ENCODE measurements at regions not wholly inside any gene's neighbourhood (a gene's known extent, or its start where the extent isn't known, plus 50 kb on each side); places are given as distances from the start of the nearest gene placed in this dataset.

DNA sequence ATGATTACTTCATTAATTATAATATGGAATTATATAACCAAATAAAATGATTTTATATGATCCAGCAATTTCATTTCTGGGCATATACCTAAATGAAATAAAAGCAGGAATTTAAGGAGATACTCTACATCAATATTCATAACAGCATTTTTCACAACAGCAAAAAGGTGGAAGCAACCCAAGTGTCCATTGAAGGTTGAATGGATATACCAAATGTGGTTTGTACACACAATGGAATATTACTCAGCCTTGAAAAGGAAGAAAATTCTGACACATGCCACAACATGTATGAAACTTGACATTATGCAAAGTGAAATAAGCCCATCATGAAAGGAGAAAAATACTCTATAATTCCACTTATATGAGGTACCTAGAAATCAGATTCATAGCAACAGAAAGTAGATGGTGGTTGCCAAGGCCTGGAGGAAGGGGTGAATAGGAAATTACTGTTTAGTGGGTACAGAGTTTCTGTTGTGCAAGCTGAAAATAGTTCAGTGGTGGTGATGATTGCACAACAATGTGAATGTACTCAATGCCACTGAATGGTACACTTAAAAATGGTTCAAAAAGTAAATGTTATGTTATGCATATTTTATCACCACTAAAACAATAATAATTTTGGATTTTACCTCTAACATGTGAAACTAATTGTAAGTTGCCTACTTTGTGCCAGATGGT is 471.5 kb downstream of the SPRY1 start:
- Histone ChIP-seq H3K9ac (ENCODE audit: low read length) (no peak overlapping the region), H3K9me3 (ENCODE audit: control insufficient read depth, low read length) (no peaks in the 10 kb centered on the region), H3K36me3 (ENCODE audit: control insufficient read depth, insufficient read depth, low read length) (no peaks in the 10 kb centered on the region), H3K4me3 (ENCODE audit: low read length) (no peak overlapping the region), H3K4me1 (ENCODE audit: control insufficient read depth, insufficient read depth, low read length) (no peaks in the 10 kb centered on the region), H3K27me3 (ENCODE audit: control insufficient read depth, insufficient read depth, low read length) (no peaks in the 10 kb centered on the region)

DNA sequence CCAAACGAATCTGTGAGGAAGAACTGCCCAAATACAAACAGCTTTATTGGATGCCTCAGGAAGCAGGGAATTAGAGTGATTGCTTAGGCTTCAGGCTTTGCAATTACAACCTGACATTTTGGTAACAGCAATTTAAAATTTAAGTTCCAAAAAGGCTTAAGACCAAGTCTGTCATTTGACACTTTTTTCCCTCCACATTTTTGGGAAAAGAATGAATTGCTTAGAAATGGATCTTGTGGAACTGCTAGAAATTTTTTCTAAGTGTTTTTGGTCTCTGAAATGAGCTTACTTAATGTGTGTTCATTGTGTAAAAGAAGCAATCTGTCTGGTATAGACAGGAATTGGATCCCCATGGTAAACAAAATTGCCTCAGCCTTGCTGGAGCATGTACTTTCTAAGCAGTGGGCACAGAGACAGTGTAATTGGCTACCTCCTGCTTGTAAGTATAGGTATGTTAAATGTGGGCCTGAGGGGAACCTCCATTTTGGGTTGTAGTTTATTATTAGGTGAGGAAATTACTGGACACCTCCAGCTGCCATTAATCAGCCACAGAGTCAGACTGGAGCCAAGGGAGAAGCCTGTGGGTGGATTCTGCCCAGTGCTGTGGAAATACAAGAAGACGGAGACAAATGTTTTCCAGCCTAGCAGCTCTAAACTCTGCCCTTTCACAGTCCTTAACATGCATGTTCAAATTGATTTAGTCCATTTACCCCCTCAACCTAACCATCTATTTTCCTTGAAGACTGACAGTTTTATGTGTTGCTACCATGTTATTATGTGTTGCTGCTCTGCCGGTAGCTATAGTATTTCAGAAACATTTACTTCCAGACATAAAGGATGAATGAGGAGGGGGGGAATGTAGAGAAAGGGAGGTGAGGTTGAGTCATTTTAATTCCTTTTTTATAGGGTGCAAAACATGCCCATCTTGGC is 473.0 kb downstream of the SPRY1 start:
- Histone ChIP-seq H3K9ac (ENCODE audit: low read length) (no peak overlapping the region), H3K9me3 (ENCODE audit: control insufficient read depth, low read length) (no peaks in the 10 kb centered on the region), H3K4me3 (ENCODE audit: low read length) (no peak overlapping the region), H3K36me3 (ENCODE audit: control insufficient read depth, insufficient read depth, low read length) (no peaks in the 10 kb centered on the region), H3K4me1 (ENCODE audit: control insufficient read depth, insufficient read depth, low read length) (no peaks in the 10 kb centered on the region), H3K27me3 (ENCODE audit: control insufficient read depth, insufficient read depth, low read length) (no peaks in the 10 kb centered on the region)

DNA sequence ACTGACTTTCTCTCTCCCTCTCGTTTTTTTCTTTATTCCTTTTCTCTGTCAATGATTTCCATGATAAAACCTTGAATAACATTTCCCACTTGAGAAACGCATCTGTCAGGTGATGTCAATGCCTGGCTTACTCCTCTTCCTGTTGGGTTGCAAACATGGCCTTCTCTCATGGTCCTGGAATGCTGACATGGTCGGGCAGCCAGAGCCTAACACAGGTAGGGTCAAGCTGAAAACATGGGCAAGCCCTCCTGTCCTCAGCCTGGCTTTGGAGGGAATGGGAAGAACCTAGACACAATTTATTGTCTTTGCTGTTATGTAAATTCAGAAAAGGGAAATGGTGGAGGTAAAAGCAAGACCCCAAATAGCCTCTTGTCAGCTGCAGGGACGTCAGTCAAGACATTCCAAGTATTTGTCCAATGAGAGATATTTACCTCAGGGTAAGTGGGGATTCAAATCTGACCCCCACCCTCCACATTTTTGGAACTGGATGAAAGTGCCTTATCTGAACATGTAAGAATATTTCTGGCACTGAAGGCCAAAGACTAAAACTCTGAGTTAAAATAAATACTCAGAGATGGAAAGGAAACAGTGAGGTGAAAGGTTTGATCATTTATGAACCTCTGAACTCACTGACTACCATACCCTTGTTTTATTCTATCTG is 473.8 kb downstream of the SPRY1 start:
- no peak overlapping the region for H3K9ac ChIP-seq (ENCODE audit: low read length)
- H3K27me3 ChIP-seq (ENCODE audit: control insufficient read depth, insufficient read depth, low read length) = no peaks in the 10 kb centered on the region
- H3K36me3 ChIP-seq (ENCODE audit: control insufficient read depth, insufficient read depth, low read length) = no peaks in the 10 kb centered on the region
- no peak overlapping the region for H3K4me3 ChIP-seq (ENCODE audit: low read length)
- H3K4me1 ChIP-seq (ENCODE audit: control insufficient read depth, insufficient read depth, low read length) = no peaks in the 10 kb centered on the region
- no peaks in the 10 kb centered on the region for H3K9me3 ChIP-seq (ENCODE audit: control insufficient read depth, low read length)

DNA sequence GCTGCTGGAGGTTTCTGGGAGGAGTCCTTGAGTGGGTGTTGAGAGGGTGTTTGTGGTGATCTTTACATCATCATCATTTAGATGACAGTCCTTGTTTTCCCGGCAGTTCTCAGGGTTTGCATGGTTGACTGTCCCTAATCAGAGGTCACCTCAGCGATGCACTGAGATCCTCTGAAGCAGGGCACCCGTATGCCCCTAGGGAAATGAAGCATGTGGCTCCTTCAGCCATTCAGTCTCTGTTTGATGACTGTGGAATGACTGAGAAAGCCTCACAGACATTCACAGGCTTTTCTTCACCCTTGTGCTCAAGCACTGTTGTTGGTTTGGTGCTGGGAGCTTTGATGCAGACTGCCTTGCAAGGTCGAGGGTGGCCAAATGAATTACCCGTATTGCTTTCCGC is 474.7 kb downstream of the SPRY1 start:
- Histone ChIP-seq H3K4me3 (ENCODE audit: low read length) (no peak overlapping the region), H3K27me3 (ENCODE audit: control insufficient read depth, insufficient read depth, low read length) (no peaks in the 10 kb centered on the region), H3K4me1 (ENCODE audit: control insufficient read depth, insufficient read depth, low read length) (no peaks in the 10 kb centered on the region), H3K9me3 (ENCODE audit: control insufficient read depth, low read length) (no peaks in the 10 kb centered on the region), H3K9ac (ENCODE audit: low read length) (no peak overlapping the region), H3K36me3 (ENCODE audit: control insufficient read depth, insufficient read depth, low read length) (no peaks in the 10 kb centered on the region)

DNA sequence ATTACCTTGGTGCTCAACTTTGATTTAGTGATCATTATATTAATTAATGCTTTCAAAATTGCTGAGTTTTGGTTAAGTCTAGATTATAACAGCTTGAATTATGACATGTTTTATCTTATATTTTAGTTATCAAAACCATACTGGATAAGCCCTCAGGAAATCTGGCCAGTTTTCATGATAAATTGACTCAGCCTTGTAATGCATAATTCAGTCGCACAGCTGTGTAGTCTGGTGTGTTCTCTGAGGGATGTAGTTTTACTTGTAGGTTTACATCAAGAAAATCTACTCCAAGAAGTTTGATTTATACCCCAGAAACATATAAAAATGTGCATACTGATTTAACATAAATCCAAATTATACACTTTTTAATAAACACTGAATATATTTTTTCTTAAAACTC is 477.5 kb downstream of the SPRY1 start:
- H3K4me3 ChIP-seq (ENCODE audit: low read length) = no peak overlapping the region
- no peaks in the 10 kb centered on the region for H3K36me3 ChIP-seq (ENCODE audit: control insufficient read depth, insufficient read depth, low read length)
- H3K9me3 ChIP-seq (ENCODE audit: control insufficient read depth, low read length) = no peaks in the 10 kb centered on the region
- H3K9ac ChIP-seq (ENCODE audit: low read length) = no peak overlapping the region
- no peaks in the 10 kb centered on the region for H3K27me3 ChIP-seq (ENCODE audit: control insufficient read depth, insufficient read depth, low read length)
- peaks cover 4% of the 10 kb centered on the region for H3K4me1 ChIP-seq (ENCODE audit: control insufficient read depth, insufficient read depth, low read length)

DNA sequence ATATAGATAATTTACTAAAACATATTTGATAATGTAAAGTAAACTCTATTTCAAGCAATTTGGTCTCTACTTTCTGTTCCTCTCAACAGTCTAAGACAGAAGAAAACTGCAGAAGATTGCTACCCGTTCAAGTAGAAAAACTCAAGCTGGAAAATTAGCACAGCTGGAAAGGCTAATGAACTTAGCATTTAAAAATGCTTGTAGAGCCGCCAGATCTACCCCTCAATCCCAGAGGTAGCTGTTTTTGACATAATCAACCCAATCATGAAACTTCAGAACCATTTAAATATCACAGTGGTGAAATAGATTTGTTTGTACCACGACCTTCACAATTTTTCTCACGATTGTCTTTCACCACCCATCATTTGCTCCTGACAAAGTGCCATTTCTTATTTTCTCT is 479.5 kb downstream of the SPRY1 start:
- Histone ChIP-seq H3K4me3 (ENCODE audit: low read length) (no peak overlapping the region), H3K4me1 (ENCODE audit: control insufficient read depth, insufficient read depth, low read length) (peaks cover 4% of the 10 kb centered on the region), H3K9me3 (ENCODE audit: control insufficient read depth, low read length) (no peaks in the 10 kb centered on the region), H3K36me3 (ENCODE audit: control insufficient read depth, insufficient read depth, low read length) (no peaks in the 10 kb centered on the region), H3K27me3 (ENCODE audit: control insufficient read depth, insufficient read depth, low read length) (no peaks in the 10 kb centered on the region), H3K9ac (ENCODE audit: low read length) (no peak overlapping the region)

DNA sequence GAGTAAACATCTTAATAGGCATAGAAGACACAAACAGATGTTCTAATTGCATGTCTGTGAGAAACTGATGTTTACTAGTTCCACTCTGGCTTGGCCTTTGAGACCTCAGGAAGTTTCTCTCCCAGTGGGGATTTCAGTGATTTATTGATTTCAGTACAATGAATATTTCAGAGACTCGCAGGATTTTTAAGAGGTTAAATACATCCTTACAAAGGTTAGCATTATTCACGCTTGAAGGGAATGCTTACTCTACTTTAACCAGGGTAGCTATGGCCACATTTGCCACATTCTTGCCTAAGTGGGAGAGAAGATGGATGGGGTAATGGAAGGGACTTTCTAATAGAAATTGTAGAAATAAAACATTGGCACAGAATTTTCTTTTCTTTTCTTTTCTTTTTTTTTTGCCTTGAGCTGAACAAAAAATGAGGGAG is 480.1 kb downstream of the SPRY1 start:
- Histone ChIP-seq H3K9me3 (ENCODE audit: control insufficient read depth, low read length) (no peaks in the 10 kb centered on the region), H3K4me1 (ENCODE audit: control insufficient read depth, insufficient read depth, low read length) (peaks cover 4% of the 10 kb centered on the region), H3K27me3 (ENCODE audit: control insufficient read depth, insufficient read depth, low read length) (no peaks in the 10 kb centered on the region), H3K36me3 (ENCODE audit: control insufficient read depth, insufficient read depth, low read length) (no peaks in the 10 kb centered on the region), H3K4me3 (ENCODE audit: low read length) (no peak overlapping the region), H3K9ac (ENCODE audit: low read length) (no peak overlapping the region)

DNA sequence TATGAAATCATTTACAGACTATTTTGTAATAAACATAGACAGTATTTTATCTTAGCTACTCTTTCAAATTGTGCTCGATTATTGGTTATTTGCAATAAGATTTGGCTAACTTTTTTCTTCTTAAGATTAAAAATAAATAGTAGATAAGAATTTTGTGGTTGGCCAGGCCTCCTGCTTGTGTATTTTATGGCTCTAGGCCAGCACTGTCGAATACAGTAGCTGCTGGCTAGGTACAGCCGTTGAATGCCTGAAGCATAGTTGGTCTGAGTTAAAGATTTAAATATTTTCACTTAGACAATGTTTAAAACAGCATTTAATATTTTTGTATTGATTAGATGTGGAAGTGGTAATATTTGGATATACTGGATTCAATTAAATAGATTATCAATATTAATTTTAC is 481.0 kb downstream of the SPRY1 start:
- Histone ChIP-seq H3K27me3 (ENCODE audit: control insufficient read depth, insufficient read depth, low read length) (no peaks in the 10 kb centered on the region), H3K9ac (ENCODE audit: low read length) (no peak overlapping the region), H3K36me3 (ENCODE audit: control insufficient read depth, insufficient read depth, low read length) (no peaks in the 10 kb centered on the region), H3K9me3 (ENCODE audit: control insufficient read depth, low read length) (no peaks in the 10 kb centered on the region), H3K4me3 (ENCODE audit: low read length) (no peak overlapping the region), H3K4me1 (ENCODE audit: control insufficient read depth, insufficient read depth, low read length) (peaks cover 4% of the 10 kb centered on the region)

DNA sequence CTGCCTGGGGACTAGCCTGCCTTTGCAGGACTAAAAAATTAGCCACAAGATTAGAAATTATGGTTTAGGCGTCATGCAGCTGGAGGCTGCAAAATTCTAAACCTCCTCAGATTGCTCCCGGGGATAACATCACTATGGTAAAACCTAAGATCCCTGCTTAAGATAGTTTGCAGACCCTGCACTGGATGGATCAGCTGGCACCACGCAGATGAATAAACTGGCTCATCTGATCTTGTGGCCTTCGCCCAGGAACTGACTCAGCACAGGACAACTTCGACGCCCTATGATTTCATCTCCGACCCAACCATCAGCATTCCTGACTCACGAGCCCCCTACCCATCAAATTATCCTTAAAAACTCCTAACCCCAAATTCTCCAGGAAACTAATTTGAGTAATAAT is 482.4 kb downstream of the SPRY1 start:
- Histone ChIP-seq H3K4me1 (ENCODE audit: control insufficient read depth, insufficient read depth, low read length) (peaks cover 4% of the 10 kb centered on the region), H3K4me3 (ENCODE audit: low read length) (no peak overlapping the region), H3K9me3 (ENCODE audit: control insufficient read depth, low read length) (no peaks in the 10 kb centered on the region), H3K27me3 (ENCODE audit: control insufficient read depth, insufficient read depth, low read length) (no peaks in the 10 kb centered on the region), H3K36me3 (ENCODE audit: control insufficient read depth, insufficient read depth, low read length) (no peaks in the 10 kb centered on the region), H3K9ac (ENCODE audit: low read length) (no peak overlapping the region)

DNA sequence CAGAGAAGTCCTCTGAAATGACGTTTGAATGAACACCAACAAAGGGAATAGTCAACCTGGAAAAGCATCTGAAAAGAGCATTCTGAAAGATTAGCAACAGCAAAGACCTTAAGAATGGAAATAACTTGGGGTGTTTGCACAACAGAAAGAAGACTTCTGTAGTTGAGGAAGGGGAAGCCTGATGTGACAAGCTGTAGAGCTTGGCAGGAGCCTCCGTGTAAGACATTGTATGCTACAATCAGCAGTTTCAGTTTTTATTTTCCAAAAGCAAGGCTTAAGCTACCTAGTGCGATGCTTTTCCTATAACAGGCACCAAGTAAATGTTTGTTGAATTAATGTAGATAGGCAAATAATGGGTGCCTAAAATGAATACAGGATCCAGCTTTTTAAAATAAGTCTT is 484.0 kb downstream of the SPRY1 start:
- Histone ChIP-seq H3K27me3 (ENCODE audit: control insufficient read depth, insufficient read depth, low read length) (no peaks in the 10 kb centered on the region), H3K36me3 (ENCODE audit: control insufficient read depth, insufficient read depth, low read length) (no peaks in the 10 kb centered on the region), H3K4me3 (ENCODE audit: low read length) (no peak overlapping the region), H3K9me3 (ENCODE audit: control insufficient read depth, low read length) (no peaks in the 10 kb centered on the region), H3K9ac (ENCODE audit: low read length) (no peak overlapping the region), H3K4me1 (ENCODE audit: control insufficient read depth, insufficient read depth, low read length) (peaks cover 4% of the 10 kb centered on the region)

DNA sequence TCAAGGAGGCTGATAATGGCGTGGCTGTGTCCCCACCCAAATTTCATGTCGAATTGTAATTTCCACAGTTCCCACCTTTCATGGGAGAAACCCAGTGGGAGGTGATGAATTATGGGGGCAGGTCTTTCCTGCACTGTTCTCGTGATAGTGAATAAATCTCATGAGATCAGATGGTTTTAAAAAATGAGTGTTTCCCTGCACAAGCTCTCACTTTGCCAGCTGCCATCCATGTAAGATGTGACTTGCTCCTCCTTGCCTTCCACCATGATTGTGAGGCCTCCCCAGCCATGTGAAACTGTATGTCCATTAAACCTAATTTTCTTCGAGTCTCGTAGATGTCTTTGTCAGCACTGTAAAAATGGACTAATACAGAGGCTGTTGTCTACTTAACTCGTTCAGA is 488.3 kb downstream of the SPRY1 start:
- no peak overlapping the region for H3K4me3 ChIP-seq (ENCODE audit: low read length)
- H3K36me3 ChIP-seq (ENCODE audit: control insufficient read depth, insufficient read depth, low read length) = no peaks in the 10 kb centered on the region
- no peaks in the 10 kb centered on the region for H3K9me3 ChIP-seq (ENCODE audit: control insufficient read depth, low read length)
- H3K27me3 ChIP-seq (ENCODE audit: control insufficient read depth, insufficient read depth, low read length) = no peaks in the 10 kb centered on the region
- H3K9ac ChIP-seq (ENCODE audit: low read length) = no peak overlapping the region
- no peaks in the 10 kb centered on the region for H3K4me1 ChIP-seq (ENCODE audit: control insufficient read depth, insufficient read depth, low read length)

DNA sequence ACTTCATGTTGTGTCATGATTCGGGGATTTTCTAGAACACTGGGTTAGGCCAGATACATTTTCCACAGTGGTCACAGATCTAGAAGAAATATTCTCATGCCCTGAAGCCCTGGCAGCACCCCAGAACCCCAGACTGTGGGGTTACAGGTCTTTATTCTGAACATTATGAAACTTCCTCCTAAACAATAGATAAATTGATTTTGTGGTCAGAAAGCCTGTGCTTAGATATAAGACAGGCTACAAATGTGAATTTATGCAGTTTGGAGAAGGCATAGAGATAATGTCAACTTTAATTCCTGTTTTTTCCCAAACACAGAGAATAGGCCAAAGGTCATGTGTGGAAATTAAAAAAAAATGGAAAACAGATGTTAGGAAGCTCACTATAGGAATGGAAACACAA is 492.9 kb downstream of the SPRY1 start:
- Histone ChIP-seq H3K4me1 (ENCODE audit: control insufficient read depth, insufficient read depth, low read length) (peaks cover 7% of the 10 kb centered on the region), H3K9ac (ENCODE audit: low read length) (no peak overlapping the region), H3K4me3 (ENCODE audit: low read length) (no peak overlapping the region), H3K27me3 (ENCODE audit: control insufficient read depth, insufficient read depth, low read length) (no peaks in the 10 kb centered on the region), H3K36me3 (ENCODE audit: control insufficient read depth, insufficient read depth, low read length) (no peaks in the 10 kb centered on the region), H3K9me3 (ENCODE audit: control insufficient read depth, low read length) (no peaks in the 10 kb centered on the region)
